Fibroblast of peridontal ligament (primary cell): ENCODE measurements at regions not wholly inside any gene's neighbourhood (a gene's known extent, or its start where the extent isn't known, plus 50 kb on each side); places are given as distances from the start of the nearest gene placed in this dataset.
A peak's percentile ranks its signal among the peaks of the same experiment; 100 is the strongest.

Experiments
- DNase-seq: peaks from one replicate; pipeline ENCODE4 v3.0.0-alpha.2; 2010; ENCODE audit errors: extremely low read depth

- DNase-seq = no peak
Observed at GRCh38 chr4:100842856-100843255, 325.0 kb upstream of the EMCN start.

GRCh38 chr4:100841911-100842310 is 324.1 kb upstream of the EMCN start:
- no peak for DNase-seq

GRCh38 chr4:100839712-100840111 is 321.9 kb upstream of the EMCN start:
- no peak for DNase-seq

GRCh38 chr4:100838286-100838685 is 320.5 kb upstream of the EMCN start:
- no peak for DNase-seq

GRCh38 chr4:100836929-100837328 is 319.1 kb upstream of the EMCN start:
- no peak for DNase-seq

- DNase-seq = no peak
Observed at GRCh38 chr4:100834616-100835015, 316.8 kb upstream of the EMCN start.

- DNase-seq = no peak
Observed at GRCh38 chr4:100833906-100834305, 316.1 kb upstream of the EMCN start.

- DNase-seq = peak; percentile 47
Observed at GRCh38 chr4:100828986-100829685, 311.3 kb upstream of the EMCN start.

GRCh38 chr4:100828364-100828763 is 310.5 kb upstream of the EMCN start:
- no peak for DNase-seq

- no peak for DNase-seq
Observed at GRCh38 chr4:100827756-100828155, 309.9 kb upstream of the EMCN start.

GRCh38 chr4:100826808-100827548 is 309.2 kb upstream of the EMCN start:
- no peak for DNase-seq

GRCh38 chr4:100826067-100826466 is 308.2 kb upstream of the EMCN start:
- no peak for DNase-seq

- no peak for DNase-seq
Observed at GRCh38 chr4:100823993-100824323, 306.1 kb upstream of the EMCN start.

GRCh38 chr4:100823066-100823992 is 305.5 kb upstream of the EMCN start:
- peak; percentile 27 for DNase-seq

GRCh38 chr4:100820249-100820648 is 302.4 kb upstream of the EMCN start:
- no peak for DNase-seq

- no peak for DNase-seq
Observed at GRCh38 chr4:100819505-100819904, 301.7 kb upstream of the EMCN start.

GRCh38 chr4:100816436-100817045 is 298.7 kb upstream of the EMCN start:
- peak; percentile 5 for DNase-seq

- no peak for DNase-seq
Observed at GRCh38 chr4:100811046-100811445, 293.2 kb upstream of the EMCN start.

- no peak for DNase-seq
Observed at GRCh38 chr4:100809506-100809905, 291.7 kb upstream of the EMCN start.

- no peak for DNase-seq
Observed at GRCh38 chr4:100806988-100807387, 289.2 kb upstream of the EMCN start.

GRCh38 chr4:100805538-100805937 is 287.7 kb upstream of the EMCN start:
- no peak for DNase-seq
